PC-3 (cell line): ENCODE measurements at regions not wholly inside any gene's neighbourhood (a gene's known extent, or its start where the extent isn't known, plus 50 kb on each side); places are given as distances from the start of the nearest gene placed in this dataset.

Experiments used
- ATAC-seq: fragments of 200-7000 bp; cut with Tn5 transposase; 2 replicates; pipeline ENCODE4 v1.9.1; 2020; ENCODE audit warnings: mild to moderate bottlenecking, moderate library complexity
- BruUV-seq: library from RNA; stranded (reverse); fragments of 400-500 nt; replicated peaks from 2 replicates; lab custom pipeline; 2021; lab: Mats Ljungman, UMichigan
- CTCF ChIA-PET: fragments of 300-600 bp; sonication (Branson Sonifier 250); formaldehyde crosslinking; loops from one replicate; lab custom pipeline; 2022; ENCODE audit warnings: antibody characterized with exemption; lab: Charles Lee
- POLR2A ChIA-PET: fragments of 300-600 bp; sonication (Branson Sonifier 250); formaldehyde crosslinking; loops from one replicate; lab custom pipeline; 2022; ENCODE audit warnings: antibody characterized with exemption; ENCODE audit not compliant: unreplicated experiment; lab: Charles Lee
- DNase-seq: peaks from one replicate; pipeline ENCODE4 v3.0.0-alpha.2; 2015
- H2AFZ ChIP-seq: fragments of 300-600 bp; sonication (generic); 2 replicates; pipeline ENCODE4 v1.6.0; 2016; ENCODE audit warnings: antibody characterized with exemption, low read length
- H3F3A ChIP-seq: fragments of 300-600 bp; sonication (generic); one replicate; pipeline ENCODE4 v1.6.0; 2017; ENCODE audit warnings: antibody characterized with exemption, low read length, control low read depth, mild to moderate bottlenecking; ENCODE audit not compliant: unreplicated experiment
- H3K27ac ChIP-seq: fragments of 300-600 bp; sonication (generic); 2 replicates; pipeline ENCODE4 v1.5.1; 2016; ENCODE audit warnings: mild to moderate bottlenecking, low read length
- H3K27me3 ChIP-seq: fragments of 300-600 bp; sonication (generic); 2 replicates; pipeline ENCODE4 v1.6.1; 2016; ENCODE audit warnings: low read length, mixed read lengths
- H3K36me3 ChIP-seq: fragments of 300-600 bp; sonication (generic); 2 replicates; pipeline ENCODE4 v1.6.1; 2016; ENCODE audit warnings: low read depth, mixed run types, low read length, mixed read lengths
- H3K4me1 ChIP-seq: fragments of 300-600 bp; sonication (generic); 2 replicates; pipeline ENCODE4 v1.5.1; 2016; ENCODE audit warnings: low read length; ENCODE audit not compliant: insufficient read depth
- H3K4me2 ChIP-seq: fragments of 300-600 bp; sonication (generic); 2 replicates; pipeline ENCODE4 v1.6.0; 2016; ENCODE audit warnings: low read length
- H3K4me3 ChIP-seq: fragments of 300-600 bp; sonication (generic); 2 replicates; pipeline ENCODE4 v1.5.1; 2016; ENCODE audit warnings: mild to moderate bottlenecking, low read length, mixed read lengths
- H3K79me2 ChIP-seq: fragments of 300-600 bp; sonication (generic); 2 replicates; pipeline ENCODE4 v1.6.1; 2017; ENCODE audit warnings: low read length, mixed read lengths
- H3K9ac ChIP-seq: fragments of 300-600 bp; sonication (generic); 2 replicates; pipeline ENCODE4 v1.6.0; 2016; ENCODE audit warnings: mild to moderate bottlenecking, low read length
- H3K9me2 ChIP-seq: fragments of 300-600 bp; sonication (generic); replicated peaks from 2 replicates; pipeline ENCODE4 v1.6.1; 2016; ENCODE audit warnings: mixed run types, low read length, mixed read lengths
- H3K9me3 ChIP-seq: fragments of 300-600 bp; sonication (generic); 2 replicates; pipeline ENCODE4 v1.6.1; 2016; ENCODE audit warnings: low read length, mixed read lengths
- H4K20me1 ChIP-seq: fragments of 300-600 bp; sonication (generic); 2 replicates; pipeline ENCODE4 v1.6.1; 2016; ENCODE audit warnings: low read length, mixed read lengths
- EZH2 ChIP-seq: fragments of 300-600 bp; sonication (generic); IDR thresholded peaks from one replicate; pipeline ENCODE4 v1.6.1; 2017; ENCODE audit warnings: antibody characterized with exemption, mild to moderate bottlenecking, low read length; ENCODE audit not compliant: unreplicated experiment
- EZH2phosphoT487 ChIP-seq: fragments of 300-600 bp; sonication (generic); IDR thresholded peaks from 2 replicates; pipeline ENCODE4 v1.6.1; 2018; ENCODE audit warnings: mild to moderate bottlenecking, antibody characterized with exemption, low read length, borderline replicate concordance
- intact Hi-C: fragments of 100-400 bp; cut with micrococcal nuclease; formaldehyde crosslinking; loops from 2 replicates; pipeline ENCODE4 v1.9.0; 2023
- TF ChIP-seq, protein P1 (sequence below): fragments of 300-600 bp; sonication (generic); conservative IDR thresholded peaks from 2 replicates; pipeline ENCODE4 v1.5.1; 2017; ENCODE audit warnings: antibody characterized with exemption, low read depth, mild to moderate bottlenecking, low read length

DNA sequence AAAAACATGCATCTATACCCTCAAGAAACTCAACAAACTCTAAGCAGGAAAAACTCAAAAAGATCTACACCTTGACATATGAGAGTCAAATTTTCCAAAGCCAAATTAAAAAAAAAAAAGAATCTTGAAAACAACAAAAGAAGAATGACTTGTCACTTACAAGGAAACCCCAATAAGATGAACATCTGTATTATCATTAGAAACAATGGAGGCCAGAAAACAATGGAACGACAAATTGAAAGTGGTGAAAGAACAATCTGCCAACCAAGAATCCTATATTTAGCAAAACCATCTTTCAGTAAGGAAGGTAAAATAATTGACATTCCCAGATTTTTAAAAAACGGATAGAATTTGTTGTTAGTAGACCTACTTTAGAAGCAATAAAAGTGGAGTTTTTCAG lies 516.8 kb downstream of the ACTR3B start:
- no peak overlapping the region for H2AFZ ChIP-seq
- no peaks in the 10 kb centered on the region for H3K9me2 ChIP-seq
- TF ChIP-seq, protein P1, sequence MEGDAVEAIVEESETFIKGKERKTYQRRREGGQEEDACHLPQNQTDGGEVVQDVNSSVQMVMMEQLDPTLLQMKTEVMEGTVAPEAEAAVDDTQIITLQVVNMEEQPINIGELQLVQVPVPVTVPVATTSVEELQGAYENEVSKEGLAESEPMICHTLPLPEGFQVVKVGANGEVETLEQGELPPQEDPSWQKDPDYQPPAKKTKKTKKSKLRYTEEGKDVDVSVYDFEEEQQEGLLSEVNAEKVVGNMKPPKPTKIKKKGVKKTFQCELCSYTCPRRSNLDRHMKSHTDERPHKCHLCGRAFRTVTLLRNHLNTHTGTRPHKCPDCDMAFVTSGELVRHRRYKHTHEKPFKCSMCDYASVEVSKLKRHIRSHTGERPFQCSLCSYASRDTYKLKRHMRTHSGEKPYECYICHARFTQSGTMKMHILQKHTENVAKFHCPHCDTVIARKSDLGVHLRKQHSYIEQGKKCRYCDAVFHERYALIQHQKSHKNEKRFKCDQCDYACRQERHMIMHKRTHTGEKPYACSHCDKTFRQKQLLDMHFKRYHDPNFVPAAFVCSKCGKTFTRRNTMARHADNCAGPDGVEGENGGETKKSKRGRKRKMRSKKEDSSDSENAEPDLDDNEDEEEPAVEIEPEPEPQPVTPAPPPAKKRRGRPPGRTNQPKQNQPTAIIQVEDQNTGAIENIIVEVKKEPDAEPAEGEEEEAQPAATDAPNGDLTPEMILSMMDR: no peak
- no peak for TF ChIP-seq EZH2phosphoT487
- ATAC-seq (no peak), DNase-seq (no peak)
- BruUV-seq: no TSS peak
- H3K36me3 ChIP-seq: no peaks in the 10 kb centered on the region
- H3K27ac ChIP-seq: no peak overlapping the region
- H3F3A ChIP-seq: no peaks in the 10 kb centered on the region
- intact Hi-C loops: no loop called here
- H3K27me3 ChIP-seq: no peaks in the 10 kb centered on the region
- no peak overlapping the region for H3K4me3 ChIP-seq
- H3K9me3 ChIP-seq: no peaks in the 10 kb centered on the region
- H3K9ac ChIP-seq: no peak overlapping the region
- CTCF ChIA-PET: no interaction called here
- no peaks in the 10 kb centered on the region for H4K20me1 ChIP-seq
- H3K4me2 ChIP-seq: no peak overlapping the region
- no peaks in the 10 kb centered on the region for H3K79me2 ChIP-seq
- POLR2A ChIA-PET: no interaction called here
- no peaks in the 10 kb centered on the region for H3K4me1 ChIP-seq

GRCh38 chr7:153286763-153287162 lies 527.2 kb downstream of the ACTR3B start:
- no peaks in the 10 kb centered on the region for H3K4me1 ChIP-seq
- no peaks in the 10 kb centered on the region for H3K27me3 ChIP-seq
- no peaks in the 10 kb centered on the region for H4K20me1 ChIP-seq
- no peak overlapping the region for H3K27ac ChIP-seq
- intact Hi-C loops: no loop called here
- H3K9me2 ChIP-seq: no peaks in the 10 kb centered on the region
- ChIA-PET CTCF (no interaction called here), POLR2A (no interaction called here)
- ATAC-seq (no peak), DNase-seq (no peak)
- no TSS peak for BruUV-seq
- no peak overlapping the region for H3K4me3 ChIP-seq
- H3F3A ChIP-seq: no peaks in the 10 kb centered on the region
- no peak overlapping the region for H3K4me2 ChIP-seq
- H3K9ac ChIP-seq: no peak overlapping the region
- no peak overlapping the region for H2AFZ ChIP-seq
- H3K9me3 ChIP-seq: 0 out of 2 replicates have a peak, but pooled peaks cover 11% of the 10 kb centered on the region
- H3K36me3 ChIP-seq: no peaks in the 10 kb centered on the region
- TF ChIP-seq EZH2 (no peak), EZH2phosphoT487 (no peak)
- TF ChIP-seq, protein P1: no peak
- no peaks in the 10 kb centered on the region for H3K79me2 ChIP-seq

- Histone ChIP-seq H3K27ac (no peak overlapping the region), H3K4me2 (no peak overlapping the region), H4K20me1 (no peaks in the 10 kb centered on the region), H3K36me3 (no peaks in the 10 kb centered on the region), H3K9me2 (no peaks in the 10 kb centered on the region), H3K27me3 (no peaks in the 10 kb centered on the region), H3K4me3 (no peak overlapping the region), H3K9ac (no peak overlapping the region), H2AFZ (no peak overlapping the region), H3K4me1 (no peaks in the 10 kb centered on the region), H3F3A (no peaks in the 10 kb centered on the region), H3K79me2 (no peaks in the 10 kb centered on the region), H3K9me3 (no peaks in the 10 kb centered on the region)
- no peak for ATAC-seq
- POLR2A ChIA-PET: no interaction called here
- intact Hi-C loops: no loop called here
- TF ChIP-seq EZH2phosphoT487 (no peak), EZH2 (no peak)
- TF ChIP-seq, protein P1: no peak
- CTCF ChIA-PET: no interaction called here
- no peak for DNase-seq
- BruUV-seq: no TSS peak
Observed at GRCh38 chr7:153290066-153290465, 530.5 kb downstream of the ACTR3B start.
